IMR-90 (cell line): ENCODE measurements at regions not wholly inside any gene's neighbourhood (a gene's known extent, or its start where the extent isn't known, plus 50 kb on each side); places are given as distances from the start of the nearest gene placed in this dataset.

Experiments used
- ATAC-seq: fragments of 200-7000 bp; cut with Tn5 transposase; 2 replicates; pipeline ENCODE4 v1.9.1; 2020; ENCODE audit warnings: low read depth, mild to moderate bottlenecking, moderate library complexity
- BruUV-seq: library from RNA; stranded (reverse); fragments of 400-500 nt; replicated peaks from 2 replicates; lab custom pipeline; 2021; lab: Mats Ljungman, UMichigan
- CTCF ChIA-PET: fragments of 300-600 bp; formaldehyde crosslinking; extraction: SDS; loops from one replicate; lab custom pipeline; 2021; ENCODE audit warnings: antibody characterized with exemption; lab: Yijun Ruan, JAX
- POLR2A ChIA-PET: fragments of 300-600 bp; sonication (Branson Sonifier 250); formaldehyde crosslinking; loops from one replicate; lab custom pipeline; 2022; ENCODE audit warnings: antibody characterized with exemption; ENCODE audit not compliant: unreplicated experiment; lab: Charles Lee
- DNase-seq: peaks from one replicate; pipeline ENCODE4 v3.0.0; 2013
- H2AFZ ChIP-seq: replicated peaks from 2 replicates; pipeline ENCODE3; 2013; ENCODE audit warnings: low read length, mild to moderate bottlenecking; ENCODE audit not compliant: poor library complexity
- H2AK5ac ChIP-seq: 2 replicates; pipeline ENCODE4 v1.6.1; 2013; ENCODE audit warnings: low read depth, low read length, inconsistent platforms
- H2AK9ac ChIP-seq: replicated peaks from 2 replicates; pipeline ENCODE3; 2013; ENCODE audit warnings: mild to moderate bottlenecking, low read depth, low read length, moderate library complexity; ENCODE audit not compliant: poor library complexity
- H2BK120ac ChIP-seq: 2 replicates; pipeline ENCODE4 v1.6.1; 2013; ENCODE audit warnings: low read depth, low read length, inconsistent platforms
- H2BK15ac ChIP-seq: 3 replicates; pipeline ENCODE4 v1.6.1; 2013; ENCODE audit warnings: low read depth, low read length, inconsistent platforms
- H2BK20ac ChIP-seq: 2 replicates; pipeline ENCODE4 v1.6.1; 2013; ENCODE audit warnings: low read depth, mild to moderate bottlenecking, inconsistent platforms, low read length, moderate library complexity
- H2BK5ac ChIP-seq: 2 replicates; pipeline ENCODE4 v1.6.1; 2013; ENCODE audit warnings: mild to moderate bottlenecking, low read depth, low read length, inconsistent platforms; ENCODE audit not compliant: poor library complexity, severe bottlenecking
- H3K14ac ChIP-seq: replicated peaks from 2 replicates; pipeline ENCODE4 v1.6.1; 2013; ENCODE audit warnings: low read depth, low read length, inconsistent platforms
- H3K18ac ChIP-seq: 2 replicates; pipeline ENCODE4 v1.6.1; 2013; ENCODE audit warnings: low read depth, low read length, control low read depth
- H3K23ac ChIP-seq: 2 replicates; pipeline ENCODE4 v1.6.1; 2013; ENCODE audit warnings: low read depth, low read length, inconsistent platforms
- H3K27ac ChIP-seq: 2 replicates; pipeline ENCODE4 v1.5.1; 2013; ENCODE audit warnings: mild to moderate bottlenecking, control low read depth, low read length; ENCODE audit not compliant: insufficient read depth
- H3K27me3 ChIP-seq: 2 replicates; pipeline ENCODE4 v1.6.1; 2013; ENCODE audit warnings: low read length; ENCODE audit not compliant: control insufficient read depth, insufficient read depth
- H3K36me3 ChIP-seq: 2 replicates; pipeline ENCODE4 v1.6.1; 2013; ENCODE audit warnings: low read length, mixed read lengths; ENCODE audit not compliant: control insufficient read depth, insufficient read depth
- H3K4ac ChIP-seq: 2 replicates; pipeline ENCODE4 v1.6.1; 2013; ENCODE audit warnings: low read depth, low read length, inconsistent platforms
- H3K4me1 ChIP-seq: 2 replicates; pipeline ENCODE4 v1.6.1; 2013; ENCODE audit warnings: low read length, mixed read lengths; ENCODE audit not compliant: control insufficient read depth, insufficient read depth
- H3K4me2 ChIP-seq: 2 replicates; pipeline ENCODE4 v1.6.1; 2013; ENCODE audit warnings: low read depth, mild to moderate bottlenecking, control low read depth, low read length, moderate library complexity
- H3K4me3 ChIP-seq: 2 replicates; pipeline ENCODE4 v1.5.1; 2013; ENCODE audit warnings: low read depth, mild to moderate bottlenecking, control low read depth, low read length, moderate library complexity; ENCODE audit not compliant: insufficient read depth
- H3K56ac ChIP-seq: 2 replicates; pipeline ENCODE4 v1.6.1; 2013; ENCODE audit warnings: low read length, inconsistent platforms; ENCODE audit not compliant: insufficient read depth; ENCODE audit errors: extremely low read depth
- H3K79me1 ChIP-seq, 2 experiments: 2 replicates each; pipeline ENCODE4 v1.6.1; 2013; ENCODE audit warnings: low read length in 2 of 2, inconsistent platforms in 1 of 2, low read depth in 1 of 2
- H3K9ac ChIP-seq: 2 replicates; pipeline ENCODE4 v1.6.1; 2013; ENCODE audit warnings: low read depth, low read length, control low read depth
- H3K9me1 ChIP-seq: 2 replicates; pipeline ENCODE4 v1.6.1; 2013; ENCODE audit warnings: low read length, inconsistent platforms; ENCODE audit not compliant: insufficient read depth
- H3K9me3 ChIP-seq: 2 replicates; pipeline ENCODE4 v1.6.1; 2013; ENCODE audit warnings: low read length; ENCODE audit not compliant: control insufficient read depth, insufficient read depth
- H4K20me1 ChIP-seq: 2 replicates; pipeline ENCODE4 v1.6.1; 2013; ENCODE audit warnings: low read length, inconsistent platforms; ENCODE audit not compliant: insufficient read depth
- H4K5ac ChIP-seq: 2 replicates; pipeline ENCODE4 v1.6.1; 2013; ENCODE audit warnings: mild to moderate bottlenecking, low read depth, low read length, control low read depth
- H4K8ac ChIP-seq, 2 experiments: 2 replicates each; pipeline ENCODE4 v1.6.1; 2013; ENCODE audit warnings: low read depth in 2 of 2, low read length in 2 of 2, control low read depth in 1 of 2, inconsistent platforms in 1 of 2
- H4K91ac ChIP-seq: 2 replicates; pipeline ENCODE4 v1.6.1; 2013; ENCODE audit warnings: low read depth, low read length, inconsistent platforms; ENCODE audit not compliant: insufficient read depth
- BHLHE40 ChIP-seq: fragments of 150-350 bp; IDR thresholded peaks from 2 replicates; pipeline ENCODE4 v1.6.1; 2016; ENCODE audit warnings: mild to moderate bottlenecking, low read depth, low read length
- CEBPB ChIP-seq: IDR thresholded peaks from 2 replicates; pipeline ENCODE4 v1.6.1; 2012; ENCODE audit warnings: low read depth, low read length, improper control_type of control experiment
- CHD1 ChIP-seq: IDR thresholded peaks from 2 replicates; pipeline ENCODE4 v1.6.1; 2012; ENCODE audit warnings: low read depth, low read length, improper control_type of control experiment
- FOS ChIP-seq: fragments of 150-350 bp; IDR thresholded peaks from 2 replicates; pipeline ENCODE4 v1.6.1; 2016; ENCODE audit warnings: low read depth, low read length
- MAFK ChIP-seq: IDR thresholded peaks from 2 replicates; pipeline ENCODE4 v1.6.1; 2012; ENCODE audit warnings: low read depth, low read length, improper control_type of control experiment
- MAZ ChIP-seq: IDR thresholded peaks from 2 replicates; pipeline ENCODE4 v1.6.1; 2012; ENCODE audit warnings: low read depth, mild to moderate bottlenecking, low read length, improper control_type of control experiment, moderate library complexity, borderline replicate concordance
- MXI1 ChIP-seq: IDR thresholded peaks from 2 replicates; pipeline ENCODE4 v1.6.1; 2012; ENCODE audit warnings: low read depth, mild to moderate bottlenecking, low read length, moderate library complexity, borderline replicate concordance
- NFE2L2 ChIP-seq: fragments of 150-350 bp; IDR thresholded peaks from 2 replicates; pipeline ENCODE4 v1.6.1; 2016; ENCODE audit warnings: low read depth, mild to moderate bottlenecking, low read length
- POLR2A ChIP-seq: IDR thresholded peaks from 2 replicates; pipeline ENCODE4 v1.6.1; 2012; ENCODE audit warnings: mild to moderate bottlenecking, low read depth, low read length
- RAD21 ChIP-seq: IDR thresholded peaks from 2 replicates; pipeline ENCODE4 v1.6.1; 2012; ENCODE audit warnings: low read length, improper control_type of control experiment
- RCOR1 ChIP-seq: IDR thresholded peaks from 2 replicates; pipeline ENCODE4 v1.6.1; 2012; ENCODE audit warnings: mild to moderate bottlenecking, low read length, improper control_type of control experiment; ENCODE audit not compliant: insufficient replicate concordance
- RFX5 ChIP-seq: IDR thresholded peaks from 2 replicates; pipeline ENCODE4 v1.8.0; 2012; ENCODE audit warnings: low read depth, mild to moderate bottlenecking, low read length, moderate library complexity
- SMC3 ChIP-seq: fragments of 150-350 bp; IDR thresholded peaks from 2 replicates; pipeline ENCODE4 v1.6.1; 2016; ENCODE audit warnings: low read depth, mild to moderate bottlenecking, antibody characterized with exemption, low read length, moderate library complexity
- dilution Hi-C: fragments of 300-500 bp; cut with HindIII; formaldehyde crosslinking; loops from one replicate; pipeline ENCODE4 v1.14.3; 2018; ENCODE audit warnings: low sequenced_read_pairs; ENCODE audit not compliant: unreplicated experiment
- in situ Hi-C: fragments of 300-500 bp; cut with MboI; formaldehyde crosslinking; loops from 3 replicates; pipeline ENCODE4 v1.14.3; 2019; ENCODE audit warnings: low sequenced_read_pairs, inconsistent platforms, mixed read lengths
- intact Hi-C: fragments of 100-400 bp; cut with micrococcal nuclease; formaldehyde crosslinking; loops from 2 replicates; pipeline ENCODE4 v1.10.0; 2022
- TF ChIP-seq, protein P1 (sequence below): fragments of 150-350 bp; IDR thresholded peaks from 2 replicates; pipeline ENCODE4 v1.6.1; 2016; ENCODE audit warnings: low read depth, mild to moderate bottlenecking, low read length, moderate library complexity, borderline replicate concordance
- TF ChIP-seq, protein P2 (sequence below): fragments of 150-350 bp; IDR thresholded peaks from 2 replicates; pipeline ENCODE4 v1.6.1; 2017; ENCODE audit warnings: mild to moderate bottlenecking, antibody characterized with exemption, low read length, low read depth
- TF ChIP-seq, protein P3 (sequence below): conservative IDR thresholded peaks from 2 replicates; pipeline ENCODE4 v1.5.1; 2012; ENCODE audit warnings: mild to moderate bottlenecking, low read depth, low read length, improper control_type of control experiment

DNA sequence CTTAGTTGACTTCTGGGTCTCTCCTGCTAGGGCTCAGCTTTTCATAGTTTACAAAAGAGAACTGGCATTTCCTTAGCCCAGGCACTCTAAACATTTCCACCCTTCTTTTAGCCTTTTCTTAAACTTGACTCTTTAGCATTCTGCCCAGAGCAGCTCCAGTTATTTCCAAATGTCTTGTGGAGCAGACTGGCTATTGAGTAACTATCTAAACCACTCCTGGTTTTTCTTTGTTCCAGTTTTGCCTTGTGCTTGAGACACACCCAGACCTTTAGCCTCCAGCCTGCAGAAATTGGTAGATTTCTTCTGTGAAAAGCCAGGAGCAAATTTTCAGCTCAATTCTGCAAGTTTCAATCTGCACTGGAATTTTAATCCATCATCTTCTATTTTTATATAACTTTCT lies 1813.1 kb downstream of the OLFM4 start:
- TF ChIP-seq MAZ (no peak), MXI1 (no peak), CEBPB (no peak), SMC3 (no peak), RAD21 (no peak), BHLHE40 (no peak), NFE2L2 (no peak), MAFK (no peak), FOS (no peak), CHD1 (no peak), POLR2A (no peak), RFX5 (no peak), RCOR1 (no peak)
- TF ChIP-seq, protein P1, sequence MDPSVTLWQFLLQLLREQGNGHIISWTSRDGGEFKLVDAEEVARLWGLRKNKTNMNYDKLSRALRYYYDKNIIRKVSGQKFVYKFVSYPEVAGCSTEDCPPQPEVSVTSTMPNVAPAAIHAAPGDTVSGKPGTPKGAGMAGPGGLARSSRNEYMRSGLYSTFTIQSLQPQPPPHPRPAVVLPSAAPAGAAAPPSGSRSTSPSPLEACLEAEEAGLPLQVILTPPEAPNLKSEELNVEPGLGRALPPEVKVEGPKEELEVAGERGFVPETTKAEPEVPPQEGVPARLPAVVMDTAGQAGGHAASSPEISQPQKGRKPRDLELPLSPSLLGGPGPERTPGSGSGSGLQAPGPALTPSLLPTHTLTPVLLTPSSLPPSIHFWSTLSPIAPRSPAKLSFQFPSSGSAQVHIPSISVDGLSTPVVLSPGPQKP, result no peak
- TF ChIP-seq, protein P2, sequence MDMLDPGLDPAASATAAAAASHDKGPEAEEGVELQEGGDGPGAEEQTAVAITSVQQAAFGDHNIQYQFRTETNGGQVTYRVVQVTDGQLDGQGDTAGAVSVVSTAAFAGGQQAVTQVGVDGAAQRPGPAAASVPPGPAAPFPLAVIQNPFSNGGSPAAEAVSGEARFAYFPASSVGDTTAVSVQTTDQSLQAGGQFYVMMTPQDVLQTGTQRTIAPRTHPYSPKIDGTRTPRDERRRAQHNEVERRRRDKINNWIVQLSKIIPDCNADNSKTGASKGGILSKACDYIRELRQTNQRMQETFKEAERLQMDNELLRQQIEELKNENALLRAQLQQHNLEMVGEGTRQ, result no peak
- TF ChIP-seq, protein P3, sequence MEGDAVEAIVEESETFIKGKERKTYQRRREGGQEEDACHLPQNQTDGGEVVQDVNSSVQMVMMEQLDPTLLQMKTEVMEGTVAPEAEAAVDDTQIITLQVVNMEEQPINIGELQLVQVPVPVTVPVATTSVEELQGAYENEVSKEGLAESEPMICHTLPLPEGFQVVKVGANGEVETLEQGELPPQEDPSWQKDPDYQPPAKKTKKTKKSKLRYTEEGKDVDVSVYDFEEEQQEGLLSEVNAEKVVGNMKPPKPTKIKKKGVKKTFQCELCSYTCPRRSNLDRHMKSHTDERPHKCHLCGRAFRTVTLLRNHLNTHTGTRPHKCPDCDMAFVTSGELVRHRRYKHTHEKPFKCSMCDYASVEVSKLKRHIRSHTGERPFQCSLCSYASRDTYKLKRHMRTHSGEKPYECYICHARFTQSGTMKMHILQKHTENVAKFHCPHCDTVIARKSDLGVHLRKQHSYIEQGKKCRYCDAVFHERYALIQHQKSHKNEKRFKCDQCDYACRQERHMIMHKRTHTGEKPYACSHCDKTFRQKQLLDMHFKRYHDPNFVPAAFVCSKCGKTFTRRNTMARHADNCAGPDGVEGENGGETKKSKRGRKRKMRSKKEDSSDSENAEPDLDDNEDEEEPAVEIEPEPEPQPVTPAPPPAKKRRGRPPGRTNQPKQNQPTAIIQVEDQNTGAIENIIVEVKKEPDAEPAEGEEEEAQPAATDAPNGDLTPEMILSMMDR, result no peak
- Histone ChIP-seq H3K9me3 (peaks cover 2% of the 10 kb centered on the region; the same call in 1 of the 2 replicates), H3K27ac (no peak overlapping the region), H2AFZ (no peak overlapping the region), H3K9ac (no peak overlapping the region), H3K36me3 (no peaks in the 10 kb centered on the region), H3K23ac (no peak overlapping the region), H3K9me1 (no peaks in the 10 kb centered on the region), H3K4me1 (no peaks in the 10 kb centered on the region), H4K20me1 (no peaks in the 10 kb centered on the region), H2AK5ac (no peak overlapping the region), H2BK5ac (no peak overlapping the region), H2BK120ac (no peak overlapping the region), H3K79me1 (no peaks in the 10 kb centered on the region), H3K56ac (no peak overlapping the region), H3K27me3 (no peaks in the 10 kb centered on the region), H2AK9ac (no peak overlapping the region), H2BK15ac (no peak overlapping the region), H3K14ac (no peak overlapping the region), H3K4me3 (no peak overlapping the region), H3K4me2 (no peak overlapping the region), H3K4ac (no peak overlapping the region), H4K5ac (no peak overlapping the region), H4K91ac (no peak overlapping the region), H3K18ac (no peak overlapping the region), H4K8ac (no peak overlapping the region), H2BK20ac (no peak overlapping the region)
- POLR2A ChIA-PET, result no interaction called here
- CTCF ChIA-PET, result no interaction called here
- intact Hi-C loops (no loop called here), in situ Hi-C loops (no loop called here), dilution Hi-C loops (no loop called here)
- BruUV-seq, result no TSS peak
- no peak for DNase-seq
- no peak for ATAC-seq
